ENCODE measurements at regions not wholly inside any gene's neighbourhood (a gene's known extent, or its start where the extent isn't known, plus 50 kb on each side); places are given as distances from the start of the nearest gene placed in this dataset.

DNA sequence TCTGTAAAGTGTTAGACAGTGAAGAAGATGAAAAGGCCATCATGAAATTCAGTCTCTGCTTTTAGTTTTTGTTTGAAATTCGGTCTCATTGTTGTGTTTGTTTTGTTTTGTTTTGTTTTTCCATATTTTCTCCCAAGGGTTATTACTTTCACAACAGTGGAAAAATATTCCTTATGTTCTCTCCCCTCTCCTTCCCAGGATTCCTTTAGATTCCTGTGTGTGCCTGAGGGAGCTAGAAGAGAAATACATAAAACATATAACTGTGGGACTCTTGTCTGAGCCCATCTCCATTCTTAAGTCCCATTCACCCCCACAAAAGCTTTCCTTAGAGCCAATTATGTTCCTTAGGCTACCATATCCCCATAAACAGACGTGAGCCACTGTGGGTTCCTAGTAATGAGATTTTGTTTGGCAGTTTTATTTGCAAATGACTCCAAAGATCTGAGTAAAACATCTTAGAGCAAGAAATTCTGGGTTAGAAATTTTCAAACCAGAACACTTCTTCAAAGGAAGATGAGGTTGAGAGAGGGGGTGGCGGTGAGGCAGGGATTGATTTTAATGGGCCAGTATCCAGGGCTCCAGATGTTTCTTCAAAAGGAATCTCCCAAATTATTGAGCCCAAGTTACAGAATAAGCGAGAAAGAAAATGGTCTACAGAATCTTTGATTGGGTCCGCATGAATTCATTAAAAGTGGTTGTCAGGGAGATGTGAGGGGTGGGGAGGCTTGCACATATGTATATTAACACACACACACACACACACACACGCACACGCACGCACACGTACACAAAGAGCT is 157.8 kb upstream of the TNP1 start:
- intact Hi-C loops (cut with DNase I; ENCODE audit: low total_unique reads), result no loop called here
- Histone ChIP-seq H3K4me1 (no peaks in the 10 kb centered on the region), H3K9me3 (no peaks in the 10 kb centered on the region), H3K27ac (peak overlapping the region in 1 of 2 donors; percentile 26), H3K27me3 (no peaks in the 10 kb centered on the region), H3K36me3 (no peaks in the 10 kb centered on the region), H3K4me3 (no peak overlapping the region)
- TF ChIP-seq POLR2AphosphoS5 (IDR thresholded peaks at IDR 0.05), result no peak
- TF ChIP-seq POLR2A (IDR thresholded peaks at IDR 0.05), result no peak
- TF ChIP-seq, protein P1, sequence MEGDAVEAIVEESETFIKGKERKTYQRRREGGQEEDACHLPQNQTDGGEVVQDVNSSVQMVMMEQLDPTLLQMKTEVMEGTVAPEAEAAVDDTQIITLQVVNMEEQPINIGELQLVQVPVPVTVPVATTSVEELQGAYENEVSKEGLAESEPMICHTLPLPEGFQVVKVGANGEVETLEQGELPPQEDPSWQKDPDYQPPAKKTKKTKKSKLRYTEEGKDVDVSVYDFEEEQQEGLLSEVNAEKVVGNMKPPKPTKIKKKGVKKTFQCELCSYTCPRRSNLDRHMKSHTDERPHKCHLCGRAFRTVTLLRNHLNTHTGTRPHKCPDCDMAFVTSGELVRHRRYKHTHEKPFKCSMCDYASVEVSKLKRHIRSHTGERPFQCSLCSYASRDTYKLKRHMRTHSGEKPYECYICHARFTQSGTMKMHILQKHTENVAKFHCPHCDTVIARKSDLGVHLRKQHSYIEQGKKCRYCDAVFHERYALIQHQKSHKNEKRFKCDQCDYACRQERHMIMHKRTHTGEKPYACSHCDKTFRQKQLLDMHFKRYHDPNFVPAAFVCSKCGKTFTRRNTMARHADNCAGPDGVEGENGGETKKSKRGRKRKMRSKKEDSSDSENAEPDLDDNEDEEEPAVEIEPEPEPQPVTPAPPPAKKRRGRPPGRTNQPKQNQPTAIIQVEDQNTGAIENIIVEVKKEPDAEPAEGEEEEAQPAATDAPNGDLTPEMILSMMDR (IDR thresholded peaks at IDR 0.05), result no peak
- no peak for DNase-seq (ENCODE audit: low spot score in 2 of 2)

DNA sequence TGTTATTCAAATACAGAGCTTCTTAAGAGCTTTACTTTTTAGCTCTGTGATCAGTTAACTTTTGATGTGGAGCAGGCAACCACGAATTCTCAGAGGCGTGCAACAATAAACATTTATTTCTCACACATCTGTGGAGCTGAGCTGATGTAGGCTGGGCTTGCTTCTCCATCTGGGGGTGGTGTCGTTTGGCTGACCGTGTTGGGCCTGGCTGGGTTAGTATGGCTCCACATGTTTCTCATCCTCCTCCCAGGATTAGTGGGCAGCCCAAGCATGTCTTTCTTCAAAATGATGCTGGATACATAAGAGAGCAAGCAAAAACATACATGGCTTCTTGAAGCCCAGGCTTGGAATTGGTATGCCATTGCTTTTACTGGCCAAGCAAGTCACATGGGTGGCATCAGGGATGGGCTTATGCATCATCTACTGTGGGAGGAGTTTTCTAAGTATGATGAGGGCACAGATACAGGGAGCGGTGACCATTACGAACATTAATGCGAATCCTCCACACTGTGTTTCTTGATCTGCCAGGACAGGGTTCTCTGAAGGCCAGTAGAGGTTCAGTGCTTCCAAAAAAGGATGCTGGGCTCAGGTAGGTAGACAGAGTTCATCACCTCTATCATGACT is 157.0 kb upstream of the TNP1 start:
- Histone ChIP-seq H3K36me3 (no peaks in the 10 kb centered on the region), H3K27ac (peak overlapping the region in 1 of 2 donors; percentile 26)

DNA sequence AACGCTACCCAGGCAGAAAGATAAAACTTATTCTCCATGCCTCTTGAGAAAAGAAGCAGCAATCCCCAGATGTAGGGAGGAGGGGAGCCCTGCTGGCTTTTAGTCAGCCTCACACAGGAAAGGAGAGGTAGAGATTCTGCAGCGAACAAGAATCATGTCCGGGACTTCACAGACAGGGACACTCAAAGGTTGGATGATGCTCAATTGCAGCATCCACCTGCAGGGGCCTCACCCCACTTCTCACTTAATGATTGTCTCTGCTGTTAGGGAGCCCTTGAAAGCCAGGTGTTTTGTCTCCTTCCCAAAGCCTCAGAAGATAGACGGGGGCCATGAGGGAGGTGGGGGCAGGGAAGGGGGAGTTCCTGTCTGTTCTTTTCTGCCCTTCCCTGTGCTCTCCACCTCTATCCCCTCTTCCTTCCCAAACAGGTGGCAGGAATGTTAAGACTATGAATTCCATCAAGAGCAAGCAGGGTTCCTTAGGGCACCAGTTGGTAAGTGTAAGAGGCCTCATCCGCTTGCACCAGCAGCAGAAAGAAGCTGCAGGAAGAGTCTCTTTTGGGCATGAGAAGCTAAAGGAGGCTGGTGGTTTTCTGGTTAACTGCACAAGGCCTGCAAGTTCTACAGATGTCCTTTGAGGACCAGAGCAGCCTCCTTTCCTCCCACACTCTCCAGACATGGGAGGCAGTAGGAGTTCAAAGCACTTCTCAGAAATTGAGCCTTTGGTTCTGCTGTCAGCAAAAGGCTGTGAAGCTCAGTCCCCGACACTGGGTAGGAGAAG is 154.7 kb upstream of the TNP1 start:
- H3K27ac ChIP-seq, result no peak overlapping the region
- intact Hi-C loops (cut with DNase I; ENCODE audit: low total_unique reads), result no loop called here
- H3K36me3 ChIP-seq, result no peaks in the 10 kb centered on the region
- H3K9me3 ChIP-seq, result no peaks in the 10 kb centered on the region
- H3K4me1 ChIP-seq, result no peaks in the 10 kb centered on the region
- DNase-seq (ENCODE audit: low spot score in 2 of 2), result no peak
- no peak overlapping the region for H3K4me3 ChIP-seq
- TF ChIP-seq, protein P1 (IDR thresholded peaks at IDR 0.05), result no peak
- no peak for TF ChIP-seq POLR2A (IDR thresholded peaks at IDR 0.05)
- TF ChIP-seq POLR2AphosphoS5 (IDR thresholded peaks at IDR 0.05), result no peak
- H3K27me3 ChIP-seq, result no peaks in the 10 kb centered on the region

More for the DNA sequence above, 157.0 kb upstream of the TNP1 start:
- no peak for DNase-seq (ENCODE audit: low spot score in 2 of 2)
- no peaks in the 10 kb centered on the region for H3K27me3 ChIP-seq
- intact Hi-C loops (cut with DNase I; ENCODE audit: low total_unique reads), result no loop called here
- TF ChIP-seq, protein P1 (IDR thresholded peaks at IDR 0.05), result no peak
- TF ChIP-seq POLR2A (IDR thresholded peaks at IDR 0.05), result no peak
- TF ChIP-seq POLR2AphosphoS5 (IDR thresholded peaks at IDR 0.05), result no peak
- H3K4me1 ChIP-seq, result no peaks in the 10 kb centered on the region
- no peaks in the 10 kb centered on the region for H3K9me3 ChIP-seq
- H3K4me3 ChIP-seq, result no peak overlapping the region

DNA sequence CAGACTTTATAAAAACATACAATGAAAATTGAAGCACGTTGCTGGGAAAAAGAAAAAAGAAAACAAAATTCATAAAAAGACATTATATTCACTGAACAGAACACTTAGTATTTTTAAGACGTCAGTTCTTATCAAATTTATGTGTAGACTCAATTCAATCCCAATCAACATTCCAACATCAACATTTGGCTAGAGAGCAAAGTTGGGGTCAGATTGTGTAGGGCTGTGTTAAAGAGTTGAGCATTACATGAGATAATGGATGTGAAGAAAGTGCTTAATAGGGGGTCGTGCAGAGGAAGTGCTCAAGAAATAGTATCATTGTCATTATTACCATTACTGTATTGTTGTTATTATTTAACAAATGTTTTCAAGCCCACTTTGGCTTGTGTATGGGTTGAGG is 154.1 kb upstream of the TNP1 start:
- intact Hi-C loops (cut with DNase I; ENCODE audit: low total_unique reads), result no loop called here
- Histone ChIP-seq H3K36me3 (no peaks in the 10 kb centered on the region), H3K27ac (no peak overlapping the region), H3K4me1 (no peaks in the 10 kb centered on the region), H3K27me3 (no peaks in the 10 kb centered on the region), H3K4me3 (no peak overlapping the region), H3K9me3 (no peaks in the 10 kb centered on the region)
- TF ChIP-seq POLR2AphosphoS5 (IDR thresholded peaks at IDR 0.05) (no peak), POLR2A (IDR thresholded peaks at IDR 0.05) (no peak)
- TF ChIP-seq, protein P1 (IDR thresholded peaks at IDR 0.05), result no peak
- no peak for DNase-seq (ENCODE audit: low spot score in 2 of 2)
